Fibroblast of lung (primary cell): ENCODE measurements at regions not wholly inside any gene's neighbourhood (a gene's known extent, or its start where the extent isn't known, plus 50 kb on each side); places are given as distances from the start of the nearest gene placed in this dataset.

ENCODE experiments used
- EZH2 ChIP-seq: IDR thresholded peaks from 2 replicates; pipeline ENCODE4 v1.5.1; 2012; ENCODE audit warnings: low read length, control low read depth, mild to moderate bottlenecking; ENCODE audit errors: missing control alignments
- TF ChIP-seq, protein P1 (sequence below), 2 donors: IDR thresholded peaks in 1 of 2; conservative IDR thresholded peaks in 1 of 2; 1 replicate in 1 of 2; 2 replicates in 1 of 2; pipeline ENCODE4 v1.5.1; 2011 to 2012; ENCODE audit warnings: low read length in 2 of 2, control low read depth in 1 of 2, inconsistent platforms in 1 of 2, low read depth in 1 of 2, mild to moderate bottlenecking in 1 of 2

DNA sequence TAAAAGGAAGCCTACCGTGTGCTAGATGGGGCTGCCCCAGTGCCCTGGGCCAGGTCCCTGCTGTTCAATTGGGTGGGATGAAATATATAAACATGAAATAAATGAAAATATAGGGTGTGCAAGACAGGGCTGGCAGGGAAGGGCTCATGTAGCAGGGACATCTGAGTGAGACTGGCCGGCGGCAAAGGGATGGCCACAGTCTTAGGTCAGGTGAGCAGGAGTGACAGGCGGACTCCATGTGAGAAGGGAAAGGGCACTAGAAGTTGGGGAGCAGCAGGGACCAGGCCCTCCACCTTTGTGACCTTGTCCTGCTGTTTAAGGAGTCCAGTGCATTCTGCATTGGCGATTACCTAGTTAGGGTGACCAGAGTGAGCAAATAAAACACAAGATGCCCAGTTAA is 207.6 kb upstream of the ZNF32 start:
- TF ChIP-seq, protein P1, sequence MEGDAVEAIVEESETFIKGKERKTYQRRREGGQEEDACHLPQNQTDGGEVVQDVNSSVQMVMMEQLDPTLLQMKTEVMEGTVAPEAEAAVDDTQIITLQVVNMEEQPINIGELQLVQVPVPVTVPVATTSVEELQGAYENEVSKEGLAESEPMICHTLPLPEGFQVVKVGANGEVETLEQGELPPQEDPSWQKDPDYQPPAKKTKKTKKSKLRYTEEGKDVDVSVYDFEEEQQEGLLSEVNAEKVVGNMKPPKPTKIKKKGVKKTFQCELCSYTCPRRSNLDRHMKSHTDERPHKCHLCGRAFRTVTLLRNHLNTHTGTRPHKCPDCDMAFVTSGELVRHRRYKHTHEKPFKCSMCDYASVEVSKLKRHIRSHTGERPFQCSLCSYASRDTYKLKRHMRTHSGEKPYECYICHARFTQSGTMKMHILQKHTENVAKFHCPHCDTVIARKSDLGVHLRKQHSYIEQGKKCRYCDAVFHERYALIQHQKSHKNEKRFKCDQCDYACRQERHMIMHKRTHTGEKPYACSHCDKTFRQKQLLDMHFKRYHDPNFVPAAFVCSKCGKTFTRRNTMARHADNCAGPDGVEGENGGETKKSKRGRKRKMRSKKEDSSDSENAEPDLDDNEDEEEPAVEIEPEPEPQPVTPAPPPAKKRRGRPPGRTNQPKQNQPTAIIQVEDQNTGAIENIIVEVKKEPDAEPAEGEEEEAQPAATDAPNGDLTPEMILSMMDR (conservative IDR thresholded peaks at IDR 0.05 in 1 of 2, IDR thresholded peaks at IDR 0.05 in 1 of 2; ENCODE audit: low read depth in 1 of 2, low read length in 2 of 2): no peak
- no peak for TF ChIP-seq EZH2
